KBM-7 (cell line): ENCODE measurements at regions not wholly inside any gene's neighbourhood (a gene's known extent, or its start where the extent isn't known, plus 50 kb on each side); places are given as distances from the start of the nearest gene placed in this dataset.

ENCODE experiments used
- DNase-seq: peaks from one replicate; pipeline ENCODE4 v3.0.0-alpha.2; 2015
- in situ Hi-C: fragments of 300-500 bp; cut with MboI; formaldehyde crosslinking; loops from 2 replicates; pipeline ENCODE4 v1.14.3; 2020; ENCODE audit warnings: low sequenced_read_pairs, low pct_unique_long_range_greater_than_20kb, mixed read lengths

DNA sequence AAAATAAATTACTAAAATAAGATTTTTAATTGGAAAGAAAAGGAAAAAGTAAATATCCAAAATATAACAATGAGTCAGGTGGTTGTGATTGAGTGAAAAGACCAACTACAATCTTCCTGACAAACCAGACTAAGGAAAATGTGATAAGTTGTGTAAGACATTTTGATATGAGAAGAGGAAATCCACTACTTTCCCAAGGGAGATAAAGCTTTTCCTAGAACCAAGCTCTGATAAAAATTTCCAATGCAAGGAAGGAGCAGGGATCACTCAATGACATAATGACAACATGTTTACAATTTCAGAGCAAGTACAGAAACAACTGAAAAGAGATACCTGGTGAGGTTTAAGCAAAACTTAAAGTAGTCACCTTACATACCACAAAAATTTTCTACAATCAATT, 305.1 kb upstream of the RASGEF1B start:
- DNase-seq = no peak
- in situ Hi-C loops = no loop called here

DNA sequence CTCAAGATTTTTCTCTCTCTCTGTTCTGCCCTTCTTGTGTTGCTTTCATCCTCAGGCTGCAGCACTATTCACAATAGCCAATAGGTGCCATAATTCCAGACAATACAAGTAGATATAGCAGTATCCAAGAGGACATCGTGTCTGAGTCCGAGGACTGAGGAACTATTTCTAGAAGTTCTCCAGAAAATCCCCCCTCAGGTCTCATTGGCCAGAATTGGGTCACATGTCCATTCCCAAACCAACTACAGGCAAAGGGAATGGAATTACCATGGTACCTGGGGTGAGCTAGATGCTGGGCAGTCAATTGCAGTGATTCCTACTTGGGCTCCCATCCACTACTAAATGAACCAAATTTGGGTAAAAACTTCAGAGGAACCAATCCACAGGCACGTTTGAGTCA, 301.9 kb upstream of the RASGEF1B start:
- DNase-seq = no peak
- in situ Hi-C loops = no loop called here

DNA sequence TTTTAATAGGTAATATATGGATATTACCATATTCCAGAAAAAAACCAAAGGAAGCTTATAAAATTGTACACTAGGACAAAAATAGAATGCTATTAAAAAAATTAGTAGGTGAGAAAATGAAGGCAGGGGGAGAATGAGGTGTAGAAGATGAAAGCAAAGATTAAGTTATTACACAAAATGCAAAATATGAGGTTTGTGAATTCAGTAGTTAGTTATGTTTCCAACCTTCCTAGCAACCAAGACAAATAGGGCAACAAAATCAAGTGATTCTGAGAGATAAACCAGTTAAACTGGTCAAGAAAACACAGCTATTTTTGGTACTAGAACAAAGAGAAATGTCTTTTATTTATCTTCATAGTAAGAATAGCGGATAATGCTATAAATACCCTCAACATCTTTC, 300.0 kb upstream of the RASGEF1B start:
- no peak for DNase-seq
- in situ Hi-C loops = no loop called here

DNA sequence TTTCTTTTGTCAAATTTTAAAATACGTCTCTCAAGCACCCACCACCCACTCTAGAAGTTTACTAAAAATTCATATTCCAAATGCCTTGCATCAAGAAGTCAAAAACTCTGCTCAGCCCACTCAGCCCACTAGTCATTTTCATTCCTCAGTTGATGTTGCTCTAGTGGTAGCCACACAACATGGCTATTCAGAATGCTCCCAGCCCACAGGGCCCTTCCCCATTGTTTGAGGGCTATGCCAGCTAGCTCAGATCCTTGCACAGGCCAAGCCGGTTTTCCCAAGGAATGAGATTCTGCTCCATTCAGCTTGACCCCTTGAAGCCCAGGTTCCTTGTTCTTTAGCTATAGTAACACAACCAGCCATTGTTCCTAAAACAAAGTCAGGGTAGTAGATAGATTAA, 297.5 kb upstream of the RASGEF1B start:
- in situ Hi-C loops = no loop called here
- no peak for DNase-seq

DNA sequence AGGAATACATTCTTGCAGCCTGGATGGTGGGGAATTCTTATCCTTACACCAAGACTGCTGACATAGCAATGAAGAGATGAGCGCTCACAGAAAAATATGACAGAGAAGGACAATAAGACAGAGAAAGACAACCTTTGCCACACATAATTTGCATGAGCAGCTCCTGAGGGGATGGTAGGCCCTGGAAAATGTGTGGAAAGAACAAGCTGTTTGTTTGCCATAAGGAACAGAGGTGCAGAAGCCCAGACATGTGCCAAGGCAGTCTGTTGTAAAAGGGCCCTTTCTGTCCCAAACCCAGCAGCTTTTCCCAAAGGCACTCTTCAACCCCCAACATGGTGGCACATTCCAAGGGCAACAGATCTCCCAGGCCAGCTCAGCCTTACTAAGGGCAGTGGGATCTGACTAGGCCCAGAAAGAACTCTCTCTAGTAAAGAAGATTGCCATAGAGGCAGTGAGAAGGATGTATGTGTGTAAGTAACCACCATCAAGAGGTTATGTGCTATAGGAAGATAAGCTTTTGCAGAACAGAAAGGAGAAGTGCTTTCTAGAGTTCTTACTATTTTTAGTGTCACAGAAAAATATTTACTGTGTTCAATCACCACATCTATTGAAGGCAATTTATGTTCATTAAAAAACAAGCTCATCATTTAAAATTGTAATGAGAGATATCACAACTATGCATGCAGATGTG, 287.0 kb upstream of the RASGEF1B start:
- in situ Hi-C loops = no loop called here

DNA sequence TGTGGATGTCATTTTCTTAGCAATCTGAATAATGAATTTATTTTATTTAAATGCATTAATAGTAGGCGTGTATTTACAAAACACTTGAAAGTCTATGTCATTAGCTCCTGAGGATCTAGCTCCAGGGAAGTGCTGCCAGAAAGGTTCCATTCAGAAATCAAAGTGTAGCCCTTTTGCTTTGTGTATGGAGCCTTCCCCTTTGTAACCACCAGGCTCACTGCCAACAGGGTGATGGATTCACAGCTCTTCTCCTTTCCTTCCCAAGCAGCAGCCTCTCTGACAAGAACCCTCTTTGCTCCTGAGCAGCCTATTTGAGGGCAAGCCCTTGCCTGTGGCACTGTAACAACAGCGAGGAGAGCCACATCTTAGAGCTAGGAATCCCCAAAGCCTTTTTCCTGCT, 286.0 kb upstream of the RASGEF1B start:
- DNase-seq = no peak
- in situ Hi-C loops = no loop called here

More for the DNA sequence above, 287.0 kb upstream of the RASGEF1B start:
- no peak for DNase-seq

DNA sequence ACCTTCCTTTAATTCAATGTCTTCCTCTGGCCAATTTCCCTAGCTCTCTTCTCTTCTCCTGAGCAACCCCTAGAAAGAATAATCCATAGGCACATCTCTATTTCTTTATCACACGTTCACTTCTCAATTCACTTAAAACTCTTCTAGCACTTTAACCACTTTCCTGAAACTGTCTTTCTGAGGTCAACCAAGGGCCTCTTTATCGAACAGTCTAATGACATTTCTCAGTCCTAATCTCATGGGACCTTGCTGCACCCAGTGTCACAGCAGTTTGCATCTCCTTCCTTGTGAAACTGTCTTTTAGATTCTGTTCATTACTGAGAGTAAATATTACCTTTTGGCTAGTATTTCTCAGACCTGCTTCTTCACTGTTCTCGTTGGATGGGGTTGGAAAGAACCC, 285.3 kb upstream of the RASGEF1B start:
- no peak for DNase-seq

DNA sequence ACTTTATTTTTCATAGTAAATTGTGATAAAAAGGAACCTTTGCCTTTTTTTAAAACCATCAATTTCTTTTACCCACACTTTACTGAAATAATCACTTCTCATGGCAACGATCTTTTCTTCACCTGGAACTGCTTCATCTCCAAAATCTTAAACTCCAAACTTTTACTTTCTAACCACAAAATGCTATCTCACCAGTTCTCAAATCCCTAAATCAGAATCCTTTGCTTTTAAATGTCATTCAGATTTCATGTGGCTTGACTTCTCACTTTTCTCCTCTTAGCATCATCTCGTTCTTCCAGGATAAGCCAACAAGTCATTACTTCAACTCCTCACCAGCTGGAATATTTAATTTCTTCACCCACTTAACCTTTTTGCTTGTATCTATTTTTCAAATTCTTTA, 284.3 kb upstream of the RASGEF1B start:
- in situ Hi-C loops = no loop called here
- no peak for DNase-seq

More for the DNA sequence above, 285.3 kb upstream of the RASGEF1B start:
- in situ Hi-C loops = no loop called here

DNA sequence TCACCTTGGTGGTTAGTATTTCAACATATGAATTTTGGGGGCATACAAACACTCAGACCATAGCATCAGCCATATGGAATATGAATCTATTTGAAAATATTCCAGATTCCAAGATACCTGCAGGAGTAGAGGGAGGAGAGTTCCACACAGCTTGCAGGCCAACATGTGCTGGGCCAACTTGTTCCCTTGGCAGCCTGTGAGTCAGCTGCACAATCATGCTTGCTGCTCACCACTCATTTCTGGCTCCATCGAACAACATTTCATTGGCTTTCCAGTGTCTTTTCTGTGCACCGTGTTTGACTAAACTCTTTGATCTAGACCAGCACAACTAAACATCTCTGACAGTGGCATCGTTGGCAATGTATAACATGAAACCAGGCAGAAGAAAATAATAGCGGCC, 282.5 kb upstream of the RASGEF1B start:
- DNase-seq = no peak
- in situ Hi-C loops = no loop called here

DNA sequence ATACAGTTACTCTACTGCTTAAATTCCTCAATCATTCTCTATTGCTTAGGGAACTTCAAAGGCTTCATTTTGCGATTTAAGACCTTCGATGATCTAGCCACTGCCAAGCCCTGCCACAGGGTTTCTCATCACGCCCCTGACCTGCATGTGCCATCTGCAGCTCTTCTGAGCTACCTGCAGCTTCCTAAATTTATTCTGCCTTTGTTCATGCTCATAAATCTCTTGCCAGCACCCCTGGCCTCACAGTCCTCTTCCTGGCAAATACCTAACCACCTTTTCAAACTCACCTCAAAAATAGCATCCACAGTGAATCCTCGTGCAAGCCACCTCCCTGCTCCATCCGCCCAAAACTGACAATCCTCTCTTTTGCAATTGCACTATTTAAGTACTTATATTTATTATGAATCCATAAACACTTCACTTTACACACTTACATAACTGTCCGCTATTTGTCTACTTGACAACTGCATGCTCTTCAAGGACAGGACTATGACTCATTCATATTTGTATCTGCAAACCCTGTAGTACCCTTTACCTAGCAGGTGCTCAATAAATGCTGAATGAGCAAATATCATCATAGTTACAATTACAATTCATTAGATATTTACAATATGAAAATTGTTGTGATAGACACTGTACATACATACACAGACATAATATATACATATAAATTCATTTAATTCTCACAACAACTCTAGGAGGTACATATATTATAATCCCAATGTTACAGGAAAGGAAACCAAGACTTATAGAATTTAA, 280.0 kb upstream of the RASGEF1B start:
- DNase-seq = no peak
- in situ Hi-C loops = no loop called here

DNA sequence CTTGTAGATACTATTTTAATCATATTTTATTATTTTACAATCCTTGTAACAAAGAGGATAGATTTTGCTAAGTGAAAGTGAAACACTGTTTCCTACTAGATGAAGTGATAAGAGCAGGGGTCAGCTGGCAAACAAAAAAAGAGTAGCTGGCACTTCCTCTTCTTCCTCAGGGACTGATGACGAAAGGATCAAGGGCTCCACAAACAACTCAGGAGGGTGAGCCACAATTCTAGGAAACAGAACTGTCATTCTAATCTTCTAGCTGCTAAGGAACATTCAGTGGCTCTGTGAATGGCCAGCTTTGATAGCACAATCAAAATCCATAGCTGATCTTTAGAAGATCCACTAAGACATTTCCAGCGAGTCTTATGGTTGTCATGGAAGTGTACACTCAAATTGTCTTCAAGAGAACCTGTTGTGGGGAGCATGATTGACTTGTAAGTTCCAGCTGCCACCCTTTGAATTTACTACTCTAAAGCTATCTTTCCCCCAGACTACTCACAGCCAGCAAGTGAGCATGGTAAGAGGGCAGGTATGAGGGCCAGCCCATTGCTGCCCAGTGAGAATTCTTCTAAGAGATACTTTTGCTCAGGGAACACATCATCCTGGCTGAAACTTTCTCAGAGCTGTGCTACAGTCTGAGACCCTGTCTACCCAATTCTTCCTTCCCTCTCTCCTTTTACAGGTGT, 275.7 kb upstream of the RASGEF1B start:
- peak; percentile 63 for DNase-seq
- in situ Hi-C loops = no loop called here

DNA sequence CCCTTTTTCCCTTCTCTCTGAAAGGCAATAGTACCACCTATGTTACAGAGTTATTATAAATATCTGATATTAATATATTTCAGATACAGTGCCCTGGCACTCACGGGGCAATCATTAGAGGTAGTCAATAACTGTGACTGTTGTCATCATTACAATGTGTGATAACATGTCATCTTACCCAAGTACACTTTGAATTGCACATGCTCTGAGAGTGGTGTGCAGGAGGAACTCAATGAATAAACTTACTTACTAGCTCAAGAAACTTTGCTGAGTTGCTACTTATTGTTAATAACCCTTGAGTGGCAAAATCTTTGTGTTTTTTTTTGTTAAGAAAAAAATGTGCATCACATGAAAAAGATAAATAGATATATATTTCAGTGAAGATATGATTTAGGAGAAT, 275.1 kb upstream of the RASGEF1B start:
- in situ Hi-C loops = no loop called here
- DNase-seq = no peak

DNA sequence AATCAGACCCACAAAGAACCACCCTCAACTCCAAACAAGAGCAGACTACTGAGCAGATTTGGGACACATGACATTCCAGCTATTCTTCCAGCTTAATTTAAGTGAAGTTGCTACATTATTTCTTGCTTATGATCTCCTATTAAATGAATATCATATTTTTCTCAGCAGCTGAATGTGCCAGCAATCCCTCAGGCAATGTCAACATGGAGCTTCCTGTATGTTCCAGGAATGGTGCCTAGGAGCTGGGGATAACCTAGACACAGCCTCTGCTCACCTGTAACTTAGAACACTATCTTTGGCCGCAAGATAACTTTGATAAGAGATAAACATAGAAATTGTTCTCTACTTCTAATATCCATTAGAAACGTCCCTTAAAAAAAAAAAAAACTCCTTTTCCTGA, 274.4 kb upstream of the RASGEF1B start:
- DNase-seq = no peak
- in situ Hi-C loops = no loop called here

DNA sequence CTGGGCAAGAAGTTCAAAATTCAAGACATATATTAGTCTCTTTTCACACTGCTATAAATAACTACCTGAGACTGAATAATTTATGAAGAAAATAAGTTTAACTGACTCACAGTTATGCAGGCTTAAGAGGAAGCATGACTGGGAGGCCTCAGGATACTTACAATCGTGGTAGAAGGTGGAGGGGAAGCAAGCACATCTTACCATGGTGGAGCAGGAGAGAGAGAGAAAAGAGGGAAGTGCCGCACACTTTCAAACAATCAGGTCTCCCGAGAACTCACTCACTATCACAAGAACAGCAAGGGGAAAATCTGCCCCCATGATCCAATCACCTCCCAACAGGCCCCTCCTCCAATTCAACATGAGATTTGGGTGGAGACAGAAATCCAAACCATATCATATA, 273.3 kb upstream of the RASGEF1B start:
- in situ Hi-C loops = no loop called here

DNA sequence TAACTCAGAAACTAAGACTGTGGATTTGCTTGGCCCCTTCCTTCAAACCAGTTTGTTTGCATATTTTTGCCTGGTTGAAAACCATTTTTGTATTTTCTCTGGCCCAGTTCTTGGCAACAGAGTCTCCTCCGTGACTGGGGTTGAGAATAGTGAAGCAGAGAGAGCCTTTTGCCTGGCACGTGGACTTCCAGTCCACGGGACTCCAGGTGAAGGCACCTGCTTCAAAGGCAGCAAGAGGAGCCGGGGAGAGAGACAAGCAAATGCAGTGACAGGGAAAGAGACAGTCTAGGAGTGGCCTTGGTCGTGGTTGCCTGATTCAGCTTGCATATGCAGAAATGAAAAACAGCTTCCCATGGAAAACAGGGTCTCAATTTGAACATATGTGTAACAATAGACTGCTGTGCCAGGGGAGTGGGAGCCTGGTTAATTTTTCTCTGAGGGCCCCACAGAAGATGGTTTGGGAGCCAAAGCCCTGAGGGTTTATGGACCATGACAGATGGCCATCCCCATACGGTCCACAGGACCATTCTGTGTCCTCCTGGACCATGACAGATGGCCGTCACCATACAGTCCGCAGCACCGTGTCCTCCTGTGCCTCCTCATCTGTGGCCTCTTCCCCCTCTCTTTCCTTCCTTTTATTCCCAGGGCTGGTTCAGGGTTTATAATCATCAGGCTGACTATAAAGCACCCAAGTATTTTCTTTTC, 272.2 kb upstream of the RASGEF1B start:
- in situ Hi-C loops = no loop called here

More for the DNA sequence above, 273.3 kb upstream of the RASGEF1B start:
- no peak for DNase-seq

DNA sequence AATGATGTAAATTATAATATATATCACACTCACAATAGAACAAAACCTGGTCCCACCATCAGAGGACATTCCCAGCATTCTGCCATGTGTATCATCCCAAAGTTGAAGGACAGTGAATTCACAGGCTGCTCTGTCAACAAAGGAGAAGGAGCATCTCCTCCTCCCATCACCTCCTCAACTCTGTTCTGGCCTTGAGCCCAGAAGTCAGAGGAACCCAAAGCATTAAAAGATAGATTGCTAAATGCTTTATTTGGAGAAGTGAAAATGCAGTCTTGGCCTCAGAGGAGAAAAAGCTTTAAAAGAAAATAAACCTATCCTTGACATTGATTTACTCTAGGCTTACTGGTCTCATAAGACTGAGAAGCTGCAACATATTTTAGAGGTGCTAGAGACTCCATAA, 268.8 kb upstream of the RASGEF1B start:
- DNase-seq = no peak
- in situ Hi-C loops = no loop called here

More for the DNA sequence above, 272.2 kb upstream of the RASGEF1B start:
- no peak for DNase-seq

DNA sequence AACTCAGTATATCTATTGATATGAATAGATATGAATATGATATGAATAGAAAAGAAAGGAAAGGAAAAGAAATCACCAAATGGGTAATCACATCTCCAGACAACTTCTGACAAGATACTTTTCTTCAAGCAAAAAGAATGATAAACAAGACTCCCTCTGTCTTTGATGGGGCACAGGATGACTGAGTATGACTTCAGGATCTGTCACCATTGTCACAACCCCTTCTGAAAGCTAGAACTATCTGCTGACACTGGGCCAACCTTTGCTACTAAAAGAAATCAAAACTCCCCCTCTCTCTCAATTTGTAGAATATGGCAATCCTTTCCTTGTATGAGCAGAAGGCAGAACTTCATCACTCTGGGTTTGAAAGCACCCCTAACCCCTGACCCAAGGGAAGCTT, 267.2 kb upstream of the RASGEF1B start:
- in situ Hi-C loops = no loop called here
- DNase-seq = no peak

DNA sequence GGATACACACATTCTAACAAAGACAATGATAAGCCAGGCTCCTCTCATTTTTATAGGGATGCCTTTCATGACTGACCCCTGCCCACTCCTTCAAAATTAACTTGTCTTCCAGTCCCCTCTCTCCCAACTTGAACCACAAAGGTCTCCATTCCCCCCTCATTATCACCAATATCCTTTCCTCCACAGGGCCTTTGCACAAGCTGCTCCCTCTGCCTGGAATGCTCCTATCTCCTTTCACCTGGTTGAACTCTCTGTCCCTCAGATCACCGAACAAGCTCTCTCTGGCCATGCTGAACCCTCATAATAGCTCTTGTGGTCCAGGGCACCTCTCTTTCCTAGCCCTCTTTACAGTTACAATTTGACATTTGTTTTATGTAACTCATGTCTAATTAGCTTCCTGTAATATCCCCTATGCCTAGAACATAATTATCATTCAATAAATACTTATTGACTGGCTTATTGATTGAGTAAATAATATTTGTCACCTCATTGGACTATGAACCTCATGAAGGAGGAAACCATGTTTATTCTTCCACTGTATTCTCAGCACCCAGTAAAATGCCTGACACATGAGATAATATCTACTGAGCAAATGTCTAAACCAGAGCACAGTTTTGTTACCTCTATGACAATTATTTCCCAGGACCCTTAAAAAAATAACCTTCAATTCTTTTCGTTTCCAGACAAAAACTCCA, 266.3 kb upstream of the RASGEF1B start:
- in situ Hi-C loops = no loop called here
- DNase-seq = no peak

DNA sequence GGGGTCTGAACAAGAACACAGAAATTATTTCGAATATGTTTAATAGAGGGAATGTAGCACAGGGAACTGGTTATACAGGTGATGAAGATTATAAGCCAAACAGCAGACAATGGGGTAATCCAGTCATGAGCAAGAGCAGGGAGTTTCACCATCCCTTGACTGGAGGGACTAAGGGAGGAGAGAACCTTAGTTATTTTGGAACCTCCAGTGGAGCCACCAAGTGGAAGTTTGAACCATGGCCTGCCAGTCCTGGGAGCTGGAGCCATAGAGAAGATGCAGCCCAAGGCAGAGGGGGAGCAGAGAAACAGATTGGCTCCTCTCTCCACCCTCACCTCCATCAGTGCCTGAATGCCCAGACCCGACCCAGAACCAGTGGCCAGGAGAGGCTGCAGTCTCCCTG, 264.6 kb upstream of the RASGEF1B start:
- in situ Hi-C loops = no loop called here
- DNase-seq = no peak
